GM12864 (cell line): ENCODE measurements at regions not wholly inside any gene's neighbourhood (a gene's known extent, or its start where the extent isn't known, plus 50 kb on each side); places are given as distances from the start of the nearest gene placed in this dataset.

ENCODE experiments used
- DNase-seq: peaks from one replicate; pipeline ENCODE4 v3.0.0-alpha.2; 2011; ENCODE audit warnings: low read depth
- H3K4me3 ChIP-seq: 2 replicates; pipeline ENCODE4 v1.5.1; 2011; ENCODE audit warnings: mild to moderate bottlenecking, low read depth, low read length, control low read depth
- TF ChIP-seq, protein P1 (sequence below): IDR thresholded peaks from 2 replicates; pipeline ENCODE4 v1.5.1; 2011; ENCODE audit warnings: low read depth, mild to moderate bottlenecking, moderate library complexity, low read length, control low read depth, inconsistent platforms; ENCODE audit errors: missing control alignments

DNA sequence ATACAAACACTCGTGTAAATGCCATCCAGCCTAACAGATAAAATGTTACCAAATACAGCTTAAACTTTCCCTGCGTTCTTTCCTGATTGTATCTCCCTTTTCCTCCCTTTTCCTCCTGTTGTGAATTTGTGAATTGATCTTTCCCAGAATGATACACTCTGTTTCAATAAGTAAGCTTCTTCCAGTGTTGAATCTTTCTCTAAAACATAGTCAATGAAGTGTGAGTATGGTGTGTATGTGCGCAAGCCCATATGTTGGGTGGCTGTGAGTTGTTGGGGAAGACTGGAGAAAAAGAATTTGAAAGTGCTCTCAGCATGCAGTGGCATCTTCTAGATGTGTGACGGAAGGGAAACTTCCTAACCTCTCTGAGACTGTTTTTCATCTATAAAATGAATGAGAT, 143.1 kb upstream of the KLF4 start:
- DNase-seq: no peak
- TF ChIP-seq, protein P1, sequence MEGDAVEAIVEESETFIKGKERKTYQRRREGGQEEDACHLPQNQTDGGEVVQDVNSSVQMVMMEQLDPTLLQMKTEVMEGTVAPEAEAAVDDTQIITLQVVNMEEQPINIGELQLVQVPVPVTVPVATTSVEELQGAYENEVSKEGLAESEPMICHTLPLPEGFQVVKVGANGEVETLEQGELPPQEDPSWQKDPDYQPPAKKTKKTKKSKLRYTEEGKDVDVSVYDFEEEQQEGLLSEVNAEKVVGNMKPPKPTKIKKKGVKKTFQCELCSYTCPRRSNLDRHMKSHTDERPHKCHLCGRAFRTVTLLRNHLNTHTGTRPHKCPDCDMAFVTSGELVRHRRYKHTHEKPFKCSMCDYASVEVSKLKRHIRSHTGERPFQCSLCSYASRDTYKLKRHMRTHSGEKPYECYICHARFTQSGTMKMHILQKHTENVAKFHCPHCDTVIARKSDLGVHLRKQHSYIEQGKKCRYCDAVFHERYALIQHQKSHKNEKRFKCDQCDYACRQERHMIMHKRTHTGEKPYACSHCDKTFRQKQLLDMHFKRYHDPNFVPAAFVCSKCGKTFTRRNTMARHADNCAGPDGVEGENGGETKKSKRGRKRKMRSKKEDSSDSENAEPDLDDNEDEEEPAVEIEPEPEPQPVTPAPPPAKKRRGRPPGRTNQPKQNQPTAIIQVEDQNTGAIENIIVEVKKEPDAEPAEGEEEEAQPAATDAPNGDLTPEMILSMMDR: no peak
- H3K4me3 ChIP-seq: no peak overlapping the region

DNA sequence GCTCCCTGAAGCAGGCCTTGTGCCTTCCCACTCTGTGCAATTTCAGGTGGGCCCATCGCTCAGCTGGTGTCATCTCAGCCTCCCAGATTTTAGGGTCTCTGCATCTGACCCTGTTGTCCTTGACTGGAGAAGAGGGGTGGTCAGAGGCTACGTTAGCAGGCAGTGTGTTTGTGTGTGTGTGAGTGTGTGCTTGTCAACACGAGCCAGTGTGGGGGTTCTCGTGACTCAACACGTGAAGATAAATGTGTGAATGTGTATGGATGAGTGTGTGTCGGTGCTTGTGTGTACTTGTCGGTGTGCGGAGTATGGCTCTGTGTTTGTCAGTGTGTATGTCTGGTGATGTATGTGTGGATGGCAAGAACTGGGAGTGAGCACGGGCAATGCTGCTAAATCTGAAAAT, 142.6 kb upstream of the KLF4 start:
- DNase-seq: no peak
- H3K4me3 ChIP-seq: no peak overlapping the region
- TF ChIP-seq, protein P1: no peak

DNA sequence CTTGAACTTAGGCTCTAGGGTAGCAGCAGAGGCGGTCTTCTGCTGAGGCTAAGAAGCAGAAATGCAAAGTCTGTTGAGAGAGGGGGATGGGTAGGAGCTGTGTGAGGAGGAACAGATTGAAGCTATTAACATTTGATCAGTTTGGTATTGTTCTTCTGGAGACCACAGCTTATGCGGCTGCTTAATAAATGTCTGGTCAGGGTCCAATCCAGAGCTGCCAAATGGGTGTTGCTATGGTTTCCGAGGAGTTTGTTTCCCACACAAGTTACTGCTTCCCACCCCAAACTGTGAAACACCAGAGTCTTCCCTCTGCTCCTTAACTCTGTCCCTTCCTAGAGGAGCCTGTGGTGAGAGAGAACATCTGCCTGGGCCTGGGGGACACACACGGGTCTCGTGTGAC, 142.2 kb upstream of the KLF4 start:
- TF ChIP-seq, protein P1: no peak
- DNase-seq: no peak
- no peak overlapping the region for H3K4me3 ChIP-seq

DNA sequence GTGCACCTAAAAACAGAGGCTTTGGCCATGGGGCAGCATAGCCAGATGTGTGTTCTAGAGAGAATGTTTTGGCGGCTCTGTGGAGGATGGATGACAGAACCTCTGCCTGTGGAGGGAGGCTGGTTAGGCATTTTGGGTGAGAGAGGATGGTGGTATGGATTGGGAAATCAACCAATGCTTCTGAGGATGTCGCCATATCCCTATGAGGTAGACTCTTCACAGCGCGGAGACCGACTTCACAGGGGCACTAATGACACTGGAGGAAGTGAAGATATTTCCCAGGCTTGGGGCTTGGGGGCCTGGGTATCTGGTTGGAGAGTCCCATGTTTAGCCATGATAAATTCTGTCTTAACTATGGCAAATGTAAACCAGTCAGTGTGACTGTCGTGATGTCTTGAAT, 140.6 kb upstream of the KLF4 start:
- TF ChIP-seq, protein P1: no peak
- no peak for DNase-seq
- no peak overlapping the region for H3K4me3 ChIP-seq

DNA sequence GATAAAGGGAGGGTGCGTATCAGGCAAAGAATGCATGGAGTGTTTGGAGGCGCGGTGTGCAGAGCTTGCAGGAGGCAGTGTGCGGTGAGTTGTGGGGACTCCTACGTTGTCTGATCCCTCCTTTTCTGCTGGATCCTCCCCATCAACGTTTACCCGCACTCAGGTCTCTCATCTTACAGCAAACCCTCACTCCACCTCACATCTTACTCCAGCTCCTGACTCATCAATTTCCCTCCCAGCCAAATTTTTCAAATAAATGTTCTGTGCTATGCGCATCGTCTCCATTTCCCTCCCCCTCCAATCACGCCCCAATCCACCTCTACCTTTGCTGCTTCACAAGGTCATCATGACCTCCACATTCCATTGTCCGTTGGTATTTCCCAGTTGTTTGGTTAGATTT, 138.9 kb upstream of the KLF4 start:
- H3K4me3 ChIP-seq: no peak overlapping the region
- no peak for DNase-seq
- TF ChIP-seq, protein P1: no peak

DNA sequence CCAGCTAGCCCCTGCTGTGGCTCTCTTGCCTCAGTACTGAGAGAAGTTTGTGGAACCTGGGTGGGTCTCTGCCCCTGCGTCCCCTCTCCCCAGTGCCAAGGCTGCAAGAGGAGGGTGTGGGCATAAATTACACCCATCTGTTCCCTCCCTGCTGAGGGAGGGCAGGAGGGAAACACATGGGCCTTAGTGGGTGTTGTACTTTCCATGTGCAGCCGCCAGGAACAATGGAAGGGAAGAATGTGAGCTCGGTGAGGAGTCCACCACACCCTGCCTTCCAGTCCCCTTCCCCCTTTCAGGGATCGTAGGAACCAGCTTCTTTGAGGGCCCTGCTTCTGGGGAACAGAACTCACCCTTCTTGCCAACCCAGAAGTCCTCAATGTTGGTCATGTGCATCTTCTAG, 138.2 kb upstream of the KLF4 start:
- TF ChIP-seq, protein P1: no peak
- no peak for DNase-seq
- H3K4me3 ChIP-seq: no peak overlapping the region

DNA sequence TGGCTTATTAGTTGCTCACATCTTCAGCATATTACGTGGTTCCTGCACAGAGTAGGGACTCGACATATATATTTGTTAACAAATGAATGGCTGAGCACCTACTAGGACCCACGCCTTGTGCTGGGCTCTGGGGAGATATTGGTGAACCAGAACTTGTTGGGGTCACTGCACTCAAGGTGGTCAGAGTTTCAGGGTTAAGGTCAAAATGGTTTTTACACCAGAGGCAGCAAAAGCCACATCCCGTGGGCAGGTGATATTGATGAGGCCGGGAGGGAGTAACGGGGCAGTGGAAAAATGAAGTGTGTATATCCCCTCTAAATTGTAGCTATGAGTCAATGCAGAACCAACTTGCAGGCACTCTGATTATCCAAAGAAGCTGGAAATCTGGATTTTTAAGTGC, 136.5 kb upstream of the KLF4 start:
- TF ChIP-seq, protein P1: no peak
- no peak for DNase-seq
- no peak overlapping the region for H3K4me3 ChIP-seq
